ENCODE measurements at regions not wholly inside any gene's neighbourhood (a gene's known extent, or its start where the extent isn't known, plus 50 kb on each side); places are given as distances from the start of the nearest gene placed in this dataset.

GRCh38 chr17:59476413-59476812, 89.0 kb upstream of the DHX40 start:
- WGBS (ENCODE audit: insufficient coverage, low lambda C conversion rate), result 80% methylated on average over 1 of the region's 5 CpGs
- H3K27me3 ChIP-seq (ENCODE audit: control insufficient read depth, insufficient read depth, low read length), result no peaks in the 10 kb centered on the region
- H3K4me1 ChIP-seq (ENCODE audit: control insufficient read depth, insufficient read depth, low read length), result no peaks in the 10 kb centered on the region
- DNase-seq, result no peak
- no peaks in the 10 kb centered on the region for H3K36me3 ChIP-seq (ENCODE audit: control insufficient read depth, insufficient read depth, low read length)
- H3K4me3 ChIP-seq (ENCODE audit: low read length), result no peak overlapping the region
- H3K27ac ChIP-seq (ENCODE audit: low read length), result no peak overlapping the region
- no peaks in the 10 kb centered on the region for H3K9me3 ChIP-seq (ENCODE audit: control insufficient read depth, low read depth, low read length)

- DNase-seq, result no peak
- Histone ChIP-seq H3K4me3 (ENCODE audit: low read length) (no peak overlapping the region), H3K27me3 (ENCODE audit: control insufficient read depth, insufficient read depth, low read length) (no peaks in the 10 kb centered on the region), H3K9me3 (ENCODE audit: control insufficient read depth, low read depth, low read length) (no peaks in the 10 kb centered on the region), H3K36me3 (ENCODE audit: control insufficient read depth, insufficient read depth, low read length) (no peaks in the 10 kb centered on the region), H3K4me1 (ENCODE audit: control insufficient read depth, insufficient read depth, low read length) (no peaks in the 10 kb centered on the region), H3K27ac (ENCODE audit: low read length) (no peak overlapping the region)
- WGBS (ENCODE audit: insufficient coverage, low lambda C conversion rate), result 100% methylated on average over 1 of the region's 2 CpGs
Observed at GRCh38 chr17:59479141-59479540, 86.3 kb upstream of the DHX40 start.

GRCh38 chr17:59483860-59484259, 81.5 kb upstream of the DHX40 start:
- no peaks in the 10 kb centered on the region for H3K4me1 ChIP-seq (ENCODE audit: control insufficient read depth, insufficient read depth, low read length)
- no peaks in the 10 kb centered on the region for H3K9me3 ChIP-seq (ENCODE audit: control insufficient read depth, low read depth, low read length)
- no peaks in the 10 kb centered on the region for H3K27me3 ChIP-seq (ENCODE audit: control insufficient read depth, insufficient read depth, low read length)
- no peak for DNase-seq
- no peak overlapping the region for H3K27ac ChIP-seq (ENCODE audit: low read length)
- H3K36me3 ChIP-seq (ENCODE audit: control insufficient read depth, insufficient read depth, low read length), result no peaks in the 10 kb centered on the region
- no peak overlapping the region for H3K4me3 ChIP-seq (ENCODE audit: low read length)
- WGBS (ENCODE audit: insufficient coverage, low lambda C conversion rate), result no CpG with 5 or more reads among the region's 5 CpGs

GRCh38 chr17:59485015-59485414, 80.4 kb upstream of the DHX40 start:
- Histone ChIP-seq H3K27me3 (ENCODE audit: control insufficient read depth, insufficient read depth, low read length) (no peaks in the 10 kb centered on the region), H3K9me3 (ENCODE audit: control insufficient read depth, low read depth, low read length) (no peaks in the 10 kb centered on the region), H3K4me3 (ENCODE audit: low read length) (no peak overlapping the region), H3K27ac (ENCODE audit: low read length) (no peak overlapping the region), H3K36me3 (ENCODE audit: control insufficient read depth, insufficient read depth, low read length) (no peaks in the 10 kb centered on the region), H3K4me1 (ENCODE audit: control insufficient read depth, insufficient read depth, low read length) (no peaks in the 10 kb centered on the region)
- WGBS (ENCODE audit: insufficient coverage, low lambda C conversion rate), result 50% methylated on average over 3 of the region's 3 CpGs
- no peak for DNase-seq

GRCh38 chr17:59485946-59486345, 79.5 kb upstream of the DHX40 start:
- H3K4me1 ChIP-seq (ENCODE audit: control insufficient read depth, insufficient read depth, low read length), result no peaks in the 10 kb centered on the region
- DNase-seq, result no peak
- H3K4me3 ChIP-seq (ENCODE audit: low read length), result no peak overlapping the region
- no peaks in the 10 kb centered on the region for H3K36me3 ChIP-seq (ENCODE audit: control insufficient read depth, insufficient read depth, low read length)
- no peaks in the 10 kb centered on the region for H3K27me3 ChIP-seq (ENCODE audit: control insufficient read depth, insufficient read depth, low read length)
- H3K27ac ChIP-seq (ENCODE audit: low read length), result no peak overlapping the region
- no peaks in the 10 kb centered on the region for H3K9me3 ChIP-seq (ENCODE audit: control insufficient read depth, low read depth, low read length)

GRCh38 chr17:59487161-59487873, 78.1 kb upstream of the DHX40 start:
- 83% methylated on average over 2 of the region's 7 CpGs for WGBS (ENCODE audit: insufficient coverage, low lambda C conversion rate)
- Histone ChIP-seq H3K27me3 (ENCODE audit: control insufficient read depth, insufficient read depth, low read length) (no peaks in the 10 kb centered on the region), H3K27ac (ENCODE audit: low read length) (no peak overlapping the region), H3K4me3 (ENCODE audit: low read length) (no peak overlapping the region), H3K9me3 (ENCODE audit: control insufficient read depth, low read depth, low read length) (no peaks in the 10 kb centered on the region), H3K36me3 (ENCODE audit: control insufficient read depth, insufficient read depth, low read length) (no peaks in the 10 kb centered on the region), H3K4me1 (ENCODE audit: control insufficient read depth, insufficient read depth, low read length) (no peaks in the 10 kb centered on the region)
- DNase-seq, result no peak

- Histone ChIP-seq H3K4me3 (ENCODE audit: low read length) (no peak overlapping the region), H3K4me1 (ENCODE audit: control insufficient read depth, insufficient read depth, low read length) (no peaks in the 10 kb centered on the region), H3K9me3 (ENCODE audit: control insufficient read depth, low read depth, low read length) (no peaks in the 10 kb centered on the region), H3K27ac (ENCODE audit: low read length) (no peak overlapping the region), H3K36me3 (ENCODE audit: control insufficient read depth, insufficient read depth, low read length) (no peaks in the 10 kb centered on the region), H3K27me3 (ENCODE audit: control insufficient read depth, insufficient read depth, low read length) (no peaks in the 10 kb centered on the region)
- no peak for DNase-seq
- 86% methylated on average over 1 of the region's 5 CpGs for WGBS (ENCODE audit: insufficient coverage, low lambda C conversion rate)
Observed at GRCh38 chr17:59488805-59489204, 76.6 kb upstream of the DHX40 start.

- Histone ChIP-seq H3K27me3 (ENCODE audit: control insufficient read depth, insufficient read depth, low read length) (no peaks in the 10 kb centered on the region), H3K36me3 (ENCODE audit: control insufficient read depth, insufficient read depth, low read length) (no peaks in the 10 kb centered on the region), H3K27ac (ENCODE audit: low read length) (peak overlapping the region; percentile 39), H3K9me3 (ENCODE audit: control insufficient read depth, low read depth, low read length) (no peaks in the 10 kb centered on the region), H3K4me1 (ENCODE audit: control insufficient read depth, insufficient read depth, low read length) (no peaks in the 10 kb centered on the region), H3K4me3 (ENCODE audit: low read length) (no peak overlapping the region)
- WGBS (ENCODE audit: insufficient coverage, low lambda C conversion rate), result 67% methylated on average over 1 of the region's 3 CpGs
- no peak for DNase-seq
Observed at GRCh38 chr17:59490216-59490615, 75.2 kb upstream of the DHX40 start.

- Histone ChIP-seq H3K27me3 (ENCODE audit: control insufficient read depth, insufficient read depth, low read length) (no peaks in the 10 kb centered on the region), H3K4me1 (ENCODE audit: control insufficient read depth, insufficient read depth, low read length) (no peaks in the 10 kb centered on the region), H3K4me3 (ENCODE audit: low read length) (no peak overlapping the region), H3K27ac (ENCODE audit: low read length) (no peak overlapping the region), H3K36me3 (ENCODE audit: control insufficient read depth, insufficient read depth, low read length) (no peaks in the 10 kb centered on the region), H3K9me3 (ENCODE audit: control insufficient read depth, low read depth, low read length) (no peaks in the 10 kb centered on the region)
- no CpG with 5 or more reads among the region's 5 CpGs for WGBS (ENCODE audit: insufficient coverage, low lambda C conversion rate)
- no peak for DNase-seq
Observed at GRCh38 chr17:59491353-59492090, 73.9 kb upstream of the DHX40 start.

GRCh38 chr17:59492091-59492451, 73.3 kb upstream of the DHX40 start:
- Histone ChIP-seq H3K4me3 (ENCODE audit: low read length) (no peak overlapping the region), H3K9me3 (ENCODE audit: control insufficient read depth, low read depth, low read length) (no peaks in the 10 kb centered on the region), H3K4me1 (ENCODE audit: control insufficient read depth, insufficient read depth, low read length) (no peaks in the 10 kb centered on the region), H3K27ac (ENCODE audit: low read length) (no peak overlapping the region), H3K36me3 (ENCODE audit: control insufficient read depth, insufficient read depth, low read length) (no peaks in the 10 kb centered on the region), H3K27me3 (ENCODE audit: control insufficient read depth, insufficient read depth, low read length) (no peaks in the 10 kb centered on the region)
- WGBS (ENCODE audit: insufficient coverage, low lambda C conversion rate), result no CpG with 5 or more reads among the region's 2 CpGs
- no peak for DNase-seq

GRCh38 chr17:59493867-59494266, 71.5 kb upstream of the DHX40 start:
- no peak overlapping the region for H3K27ac ChIP-seq (ENCODE audit: low read length)
- DNase-seq, result no peak
- no CpG with 5 or more reads among the region's 3 CpGs for WGBS (ENCODE audit: insufficient coverage, low lambda C conversion rate)
- no peak overlapping the region for H3K4me3 ChIP-seq (ENCODE audit: low read length)
- no peaks in the 10 kb centered on the region for H3K36me3 ChIP-seq (ENCODE audit: control insufficient read depth, insufficient read depth, low read length)
- H3K4me1 ChIP-seq (ENCODE audit: control insufficient read depth, insufficient read depth, low read length), result no peaks in the 10 kb centered on the region
- H3K27me3 ChIP-seq (ENCODE audit: control insufficient read depth, insufficient read depth, low read length), result no peaks in the 10 kb centered on the region
- no peaks in the 10 kb centered on the region for H3K9me3 ChIP-seq (ENCODE audit: control insufficient read depth, low read depth, low read length)

Data from large intestine (tissue), 3 donors.